H1 (cell line): ENCODE measurements at regions not wholly inside any gene's neighbourhood (a gene's known extent, or its start where the extent isn't known, plus 50 kb on each side); places are given as distances from the start of the nearest gene placed in this dataset.

Source experiments
- CTCF ChIA-PET: fragments of 300-600 bp; sonication (Branson Sonifier 250); formaldehyde crosslinking; loops from one replicate; lab custom pipeline; 2021; ENCODE audit not compliant: partially characterized antibody; lab: Charles Lee
- POLR2A ChIA-PET: fragments of 300-600 bp; sonication (Branson Sonifier 250); formaldehyde crosslinking; loops from one replicate; lab custom pipeline; 2021; ENCODE audit warnings: inconsistent platforms; ENCODE audit not compliant: partially characterized antibody; lab: Charles Lee
- DNase-seq, 2 experiments: peaks; one replicate each; pipeline versions ENCODE4 v3.0.0 to v3.0.0-alpha.2; 2010 to 2022; ENCODE audit warnings: low spot score in 2 of 2, low read depth in 1 of 2, mixed read lengths in 1 of 2
- FAIRE-seq: peaks from 2 replicates; lab custom pipeline; 2011; peaks lifted over from hg19 to GRCh38; lab: Jason Lieb, UNC
- H2AFZ ChIP-seq: 2 replicates; pipeline ENCODE4 v1.8.1; 2012; ENCODE audit warnings: low read length, inconsistent platforms
- H2AK5ac ChIP-seq: 2 replicates; pipeline ENCODE4 v1.6.1; 2013; ENCODE audit warnings: low read depth, low read length
- H2BK120ac ChIP-seq: replicated peaks from 2 replicates; pipeline ENCODE3; 2013; ENCODE audit warnings: low read depth, low read length, inconsistent platforms
- H2BK12ac ChIP-seq: 2 replicates; pipeline ENCODE4 v1.6.1; 2013; ENCODE audit warnings: low read depth, low read length
- H2BK15ac ChIP-seq: 2 replicates; pipeline ENCODE4 v1.6.1; 2013; ENCODE audit warnings: low read length
- H2BK20ac ChIP-seq: 2 replicates; pipeline ENCODE4 v1.6.1; 2013; ENCODE audit warnings: low read length
- H2BK5ac ChIP-seq: 2 replicates; pipeline ENCODE4 v1.6.1; 2013; ENCODE audit warnings: low read depth, low read length
- H3K14ac ChIP-seq: 2 replicates; pipeline ENCODE4 v1.6.1; 2013; ENCODE audit warnings: inconsistent platforms; ENCODE audit not compliant: insufficient read length
- H3K18ac ChIP-seq: 2 replicates; pipeline ENCODE4 v1.6.1; 2013; ENCODE audit warnings: low read length; ENCODE audit errors: extremely low read depth
- H3K23ac ChIP-seq: 2 replicates; pipeline ENCODE4 v1.6.1; 2013; ENCODE audit warnings: inconsistent platforms; ENCODE audit not compliant: insufficient read length
- H3K23me2 ChIP-seq: 2 replicates; pipeline ENCODE4 v1.6.1; 2013; ENCODE audit warnings: low read depth, low read length
- H3K27ac ChIP-seq: 2 replicates; pipeline ENCODE4 v1.6.1; 2011; ENCODE audit warnings: low read depth, low read length, inconsistent platforms
- H3K27me3 ChIP-seq, 4 experiments: replicated peaks in 1 of 4; 1 replicate in 1 of 4; 2 replicates in 3 of 4; pipeline versions ENCODE4 v1.6.1 to v1.8.1; 2011 to 2013; ENCODE audit warnings: low read length in 3 of 4, mild to moderate bottlenecking in 3 of 4, inconsistent platforms in 2 of 4, mixed read lengths in 2 of 4, moderate library complexity in 1 of 4; ENCODE audit not compliant: control insufficient read depth in 3 of 4, insufficient read depth in 3 of 4; ENCODE audit errors: extremely low read depth in 1 of 4
- H3K36me3 ChIP-seq, 4 experiments: 2 replicates each; pipeline versions ENCODE4 v1.6.1 to v1.8.1; 2011 to 2013; ENCODE audit warnings: mild to moderate bottlenecking in 4 of 4, low read length in 3 of 4, moderate library complexity in 2 of 4, control low read depth in 1 of 4, inconsistent platforms in 1 of 4; ENCODE audit not compliant: insufficient read depth in 4 of 4, control insufficient read depth in 2 of 4
- H3K4ac ChIP-seq: replicated peaks from 2 replicates; pipeline ENCODE3; 2013; ENCODE audit warnings: low read length, low read depth, mixed read lengths, inconsistent platforms; ENCODE audit not compliant: insufficient read length
- H3K4me1 ChIP-seq, 4 experiments: replicated peaks in 1 of 4; 1 replicate in 1 of 4; 2 replicates in 3 of 4; pipeline versions ENCODE4 v1.6.1 to v1.8.1; 2011 to 2013; ENCODE audit warnings: low read length in 3 of 4, inconsistent platforms in 2 of 4, mixed read lengths in 1 of 4; ENCODE audit not compliant: insufficient read depth in 4 of 4, control insufficient read depth in 3 of 4
- H3K4me2 ChIP-seq, 2 experiments: 2 replicates each; pipeline versions ENCODE4 v1.6.1 to v1.8.1; 2011 to 2013; ENCODE audit warnings: low read depth in 2 of 2, low read length in 2 of 2, control low read depth in 1 of 2, inconsistent platforms in 1 of 2, mild to moderate bottlenecking in 1 of 2; ENCODE audit not compliant: insufficient read depth in 1 of 2
- H3K4me3 ChIP-seq, 4 experiments: fragments of 200-600, 300-600 bp in 1 of 4; sonication (generic), shearing (Covaris generic), sonication (Bioruptor Twin) in 1 of 4; 2 replicates each; pipeline versions ENCODE4 v1.5.1 to v1.8.1; 2011 to 2016; ENCODE audit warnings: low read length in 4 of 4, low read depth in 3 of 4, control low read depth in 2 of 4, inconsistent platforms in 2 of 4, mild to moderate bottlenecking in 2 of 4, mixed read lengths in 1 of 4, moderate library complexity in 1 of 4; ENCODE audit not compliant: insufficient read depth in 2 of 4; ENCODE audit errors: extremely low read depth in 1 of 4
- H3K56ac ChIP-seq: replicated peaks from 2 replicates; pipeline ENCODE3; 2013; ENCODE audit warnings: low read depth, mild to moderate bottlenecking, mixed read lengths, low read length, inconsistent platforms; ENCODE audit not compliant: insufficient read length
- H3K79me1 ChIP-seq: 2 replicates; pipeline ENCODE4 v1.6.1; 2013; ENCODE audit warnings: low read depth, low read length, control low read depth
- H3K79me2 ChIP-seq, 2 experiments: 2 replicates each; pipeline versions ENCODE4 v1.6.1 to v1.8.1; 2012 to 2013; ENCODE audit warnings: low read length in 2 of 2, mild to moderate bottlenecking in 2 of 2, inconsistent platforms in 1 of 2; ENCODE audit not compliant: insufficient read depth in 2 of 2, control insufficient read depth in 1 of 2
- H3K9ac ChIP-seq, 4 experiments: replicated peaks in 1 of 4; 1 replicate in 1 of 4; 2 replicates in 3 of 4; pipeline versions ENCODE4 v1.6.1 to v1.8.1; 2011 to 2013; ENCODE audit warnings: low read depth in 3 of 4, low read length in 3 of 4, control low read depth in 2 of 4, mild to moderate bottlenecking in 2 of 4, moderate library complexity in 2 of 4, inconsistent platforms in 1 of 4; ENCODE audit errors: extremely low read depth in 1 of 4
- H3K9me3 ChIP-seq, 2 experiments: 2 replicates each; pipeline versions ENCODE4 v1.6.1 to v1.8.1; 2012 to 2013; ENCODE audit warnings: mild to moderate bottlenecking in 2 of 2, moderate library complexity in 2 of 2, control low read depth in 1 of 2, inconsistent platforms in 1 of 2, low read depth in 1 of 2, low read length in 1 of 2, mixed read lengths in 1 of 2; ENCODE audit not compliant: insufficient read depth in 2 of 2
- H4K20me1 ChIP-seq, 2 experiments: replicated peaks in 1 of 2; 2 replicates each; pipeline versions ENCODE3 to v1.8.1; 2011 to 2013; ENCODE audit warnings: inconsistent platforms in 2 of 2, low read length in 2 of 2, mild to moderate bottlenecking in 1 of 2; ENCODE audit not compliant: insufficient read depth in 2 of 2, control insufficient read depth in 1 of 2
- H4K5ac ChIP-seq: 2 replicates; pipeline ENCODE4 v1.6.1; 2013; ENCODE audit warnings: low read length, low read depth, mixed read lengths, inconsistent platforms; ENCODE audit not compliant: insufficient read length
- H4K8ac ChIP-seq: 2 replicates; pipeline ENCODE4 v1.8.0; 2013; ENCODE audit warnings: mild to moderate bottlenecking, moderate library complexity, low read length, inconsistent platforms; ENCODE audit not compliant: insufficient read depth; ENCODE audit errors: extremely low read depth
- H4K91ac ChIP-seq: replicated peaks from 2 replicates; pipeline ENCODE3; 2013; ENCODE audit warnings: low read length, mixed read lengths, inconsistent platforms; ENCODE audit not compliant: insufficient read length
- CHD1 ChIP-seq: IDR thresholded peaks from 2 replicates; pipeline ENCODE4 v1.6.1; 2012; ENCODE audit warnings: low read depth, low read length, improper control_type of control experiment
- CREB1 ChIP-seq: IDR thresholded peaks from 2 replicates; pipeline ENCODE4 v1.6.1; 2012; ENCODE audit warnings: inconsistent platforms
- FOSL1 ChIP-seq: IDR thresholded peaks from 2 replicates; pipeline ENCODE4 v1.6.1; 2011; ENCODE audit warnings: mild to moderate bottlenecking, low read depth, low read length, moderate library complexity; ENCODE audit not compliant: insufficient read depth
- GTF2F1 ChIP-seq: IDR thresholded peaks from 2 replicates; pipeline ENCODE4 v1.6.1; 2012; ENCODE audit warnings: low read depth, low read length, improper control_type of control experiment, borderline replicate concordance
- KDM1A ChIP-seq: fragments of 200-600, 300-600 bp; sonication (generic); IDR thresholded peaks from 2 replicates; pipeline ENCODE4 v1.7.1; 2016; ENCODE audit warnings: mild to moderate bottlenecking, low read length, borderline replicate concordance
- NRF1 ChIP-seq: IDR thresholded peaks from 2 replicates; pipeline ENCODE4 v1.6.1; 2011; ENCODE audit warnings: mild to moderate bottlenecking, low read depth, low read length, improper control_type of control experiment
- PHF8 ChIP-seq: fragments of 200-600 bp; sonication (generic); conservative IDR thresholded peaks from 2 replicates; pipeline ENCODE4 v1.7.1; 2012; ENCODE audit warnings: low read depth, mild to moderate bottlenecking, inconsistent platforms, low read length, moderate library complexity
- RBBP5 ChIP-seq: IDR thresholded peaks from 2 replicates; pipeline ENCODE4 v1.7.1; 2012; ENCODE audit warnings: low read depth, mild to moderate bottlenecking, inconsistent platforms, low read length, moderate library complexity, borderline replicate concordance
- SAP30 ChIP-seq: fragments of 300-600 bp; sonication (generic); IDR thresholded peaks from 2 replicates; pipeline ENCODE4 v1.7.1; 2012; ENCODE audit warnings: low read length, moderate library complexity, mild to moderate bottlenecking, inconsistent platforms; ENCODE audit not compliant: insufficient read depth, insufficient replicate concordance
- SIRT6 ChIP-seq: IDR thresholded peaks from one replicate; pipeline ENCODE4 v1.7.1; 2012; ENCODE audit warnings: low read length, inconsistent platforms
- SP1 ChIP-seq: IDR thresholded peaks from 2 replicates; pipeline ENCODE4 v1.6.1; 2011; ENCODE audit warnings: low read depth, low read length
- TAF7 ChIP-seq: optimal IDR thresholded peaks from 2 replicates; pipeline ENCODE3; 2011; ENCODE audit warnings: low read depth, mild to moderate bottlenecking, inconsistent platforms, low read length, moderate library complexity, borderline replicate concordance
- YY1 ChIP-seq: IDR thresholded peaks from 2 replicates; pipeline ENCODE4 v1.6.1; 2011; ENCODE audit warnings: low read depth, mild to moderate bottlenecking, low read length
- WGBS, 2 experiments: shearing (Covaris generic) in 1 of 2; methylation state at CpG; one replicate each; pipeline versions ENCODE4 v1.1.6 to v1.1.7; 2013 to 2015; ENCODE audit warnings: low lambda C conversion rate in 2 of 2, mixed read lengths in 2 of 2, inconsistent platforms in 1 of 2, low coverage in 1 of 2, missing lambda C conversion rate in 1 of 2; ENCODE audit not compliant: insufficient replicate concordance in 2 of 2, insufficient coverage in 1 of 2, insufficient read length in 1 of 2; ENCODE audit errors: extremely low coverage in 1 of 2, missing lambda C conversion rate in 1 of 2; 5-methylcytosine and 5-hydroxymethylcytosine counted together
- TF ChIP-seq, protein P1 (sequence below): IDR thresholded peaks from 2 replicates; pipeline ENCODE4 v1.6.1; 2012; ENCODE audit warnings: low read length, inconsistent platforms

DNA sequence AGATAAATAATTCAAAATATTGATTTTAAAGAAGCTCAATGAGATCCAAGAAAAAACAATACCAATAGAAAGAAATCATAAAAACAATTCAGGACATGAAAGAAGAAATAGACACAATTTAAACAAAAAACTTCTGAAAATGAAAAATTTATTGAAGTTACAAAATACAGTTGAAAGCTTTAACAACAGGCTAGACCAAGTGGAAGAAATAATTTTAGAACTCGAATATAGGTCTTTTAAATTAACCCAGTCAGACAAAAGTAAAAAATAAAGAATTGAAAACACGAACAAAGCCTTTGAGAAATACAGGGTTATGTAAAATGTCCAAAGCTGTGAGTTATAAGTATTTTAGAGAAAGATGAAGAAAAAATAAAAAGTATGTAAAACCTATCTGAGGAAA lies 152.4 kb upstream of the SMIM30 start:
- no peak overlapping the region for H4K5ac ChIP-seq
- H3K9me3 ChIP-seq, result peaks cover 9% of the 10 kb centered on the region in 2 experiments
- 80% methylated on average over 2 of the region's 2 CpGs; no CpG with 5 or more reads in 1 of the 2 experiments for WGBS, 2 experiments
- ChIA-PET POLR2A (no interaction called here), CTCF (interaction anchor here (0.8 kb wide), 1 partner anchor 405 kb away, joined by 4 read pairs; no protein-coding TSS in a partner anchor)
- H3K79me1 ChIP-seq, result no peaks in the 10 kb centered on the region
- no peak overlapping the region for H2BK120ac ChIP-seq
- H3K27ac ChIP-seq, result no peak overlapping the region
- H3K79me2 ChIP-seq, result no peaks in the 10 kb centered on the region
- H2BK12ac ChIP-seq, result no peak overlapping the region
- H3K4ac ChIP-seq, result no peak overlapping the region
- H2AK5ac ChIP-seq, result no peak overlapping the region
- no peak overlapping the region for H4K91ac ChIP-seq
- no peak overlapping the region for H2AFZ ChIP-seq
- H3K4me1 ChIP-seq, result no peaks in the 10 kb centered on the region
- no peak overlapping the region for H3K14ac ChIP-seq
- H2BK20ac ChIP-seq, result no peak overlapping the region
- no peak overlapping the region for H3K56ac ChIP-seq
- H3K27me3 ChIP-seq, result no peaks in the 10 kb centered on the region
- H3K4me2 ChIP-seq, result no peak overlapping the region
- no peaks in the 10 kb centered on the region for H4K20me1 ChIP-seq
- no peak for DNase-seq
- H4K8ac ChIP-seq, result no peak overlapping the region
- no peak overlapping the region for H3K4me3 ChIP-seq
- H3K18ac ChIP-seq, result no peak overlapping the region
- no peak overlapping the region for H2BK5ac ChIP-seq
- H3K23me2 ChIP-seq, result no peaks in the 10 kb centered on the region
- no peak overlapping the region for H2BK15ac ChIP-seq
- H3K9ac ChIP-seq, result no peak overlapping the region
- no peak for FAIRE-seq
- no peaks in the 10 kb centered on the region for H3K36me3 ChIP-seq
- H3K23ac ChIP-seq, result no peak overlapping the region
- no peak for TF ChIP-seq NRF1
- TF ChIP-seq GTF2F1, result no peak
- TF ChIP-seq SAP30, result no peak
- TF ChIP-seq SIRT6, result no peak
- no peak for TF ChIP-seq KDM1A
- no peak for TF ChIP-seq YY1
- TF ChIP-seq PHF8, result no peak
- TF ChIP-seq FOSL1, result no peak
- TF ChIP-seq, protein P1, sequence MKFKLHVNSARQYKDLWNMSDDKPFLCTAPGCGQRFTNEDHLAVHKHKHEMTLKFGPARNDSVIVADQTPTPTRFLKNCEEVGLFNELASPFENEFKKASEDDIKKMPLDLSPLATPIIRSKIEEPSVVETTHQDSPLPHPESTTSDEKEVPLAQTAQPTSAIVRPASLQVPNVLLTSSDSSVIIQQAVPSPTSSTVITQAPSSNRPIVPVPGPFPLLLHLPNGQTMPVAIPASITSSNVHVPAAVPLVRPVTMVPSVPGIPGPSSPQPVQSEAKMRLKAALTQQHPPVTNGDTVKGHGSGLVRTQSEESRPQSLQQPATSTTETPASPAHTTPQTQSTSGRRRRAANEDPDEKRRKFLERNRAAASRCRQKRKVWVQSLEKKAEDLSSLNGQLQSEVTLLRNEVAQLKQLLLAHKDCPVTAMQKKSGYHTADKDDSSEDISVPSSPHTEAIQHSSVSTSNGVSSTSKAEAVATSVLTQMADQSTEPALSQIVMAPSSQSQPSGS, result no peak
- no peak for TF ChIP-seq TAF7
- no peak for TF ChIP-seq RBBP5
- no peak for TF ChIP-seq SP1
- TF ChIP-seq CREB1, result no peak
- no peak for TF ChIP-seq CHD1
